HCT116 (cell line): ENCODE measurements at regions not wholly inside any gene's neighbourhood (a gene's known extent, or its start where the extent isn't known, plus 50 kb on each side); places are given as distances from the start of the nearest gene placed in this dataset.

Experiments
- CEBPB ChIP-seq: IDR thresholded peaks from 2 replicates; pipeline ENCODE4 v1.6.1; 2012; ENCODE audit warnings: low read depth
- CTCF ChIP-seq, 3 experiments: fragments of 200-600 bp in 1 of 3; sonication (generic) in 1 of 3; IDR thresholded peaks in 2 of 3; conservative IDR thresholded peaks in 1 of 3; 2 replicates each; pipeline ENCODE4 v1.5.1; 2012 to 2017; ENCODE audit warnings: low read depth in 2 of 3, low read length in 2 of 3, antibody characterized with exemption in 1 of 3, borderline replicate concordance in 1 of 3, control low read depth in 1 of 3, mild to moderate bottlenecking in 1 of 3, mixed read lengths in 1 of 3, mixed run types in 1 of 3, moderate library complexity in 1 of 3; ENCODE audit not compliant: insufficient read depth in 1 of 3
- EZH2 ChIP-seq: fragments of 200-600 bp; sonication (generic); IDR thresholded peaks from 2 replicates; pipeline ENCODE4 v1.6.1; 2017; ENCODE audit warnings: antibody characterized with exemption, mixed run types

- TF ChIP-seq CEBPB (no peak), CTCF (IDR thresholded peaks at IDR 0.05 in 2 of 3, conservative IDR thresholded peaks at IDR 0.05 in 1 of 3; ENCODE audit: borderline replicate concordance in 1 of 3, insufficient read depth in 1 of 3, low read depth in 2 of 3, low read length in 2 of 3) (no peak), EZH2 (no peak)
These were observed 74.1 kb downstream of the PLEKHG1 start for GRCh38 chr6:150673720-150674346.
